T-helper 2 cell (primary cell): ENCODE measurements at regions not wholly inside any gene's neighbourhood (a gene's known extent, or its start where the extent isn't known, plus 50 kb on each side); places are given as distances from the start of the nearest gene placed in this dataset.

Experiments used
- DNase-seq, 5 experiments: peaks; one replicate each; pipeline versions ENCODE4 v3.0.0 to v3.0.0-alpha.2; 2012 to 2022

- DNase-seq: no peak
Measured at GRCh38 chr20:63086421-63087235, 79.9 kb upstream of the BHLHE23 start.

GRCh38 chr20:63085151-63085861 is 78.5 kb upstream of the BHLHE23 start:
- peak in 1 of 5 experiments; percentile 7 for DNase-seq

- DNase-seq: peak in 1 of 5 experiments; percentile 1
Measured at GRCh38 chr20:63084563-63084927, 77.8 kb upstream of the BHLHE23 start.

DNA sequence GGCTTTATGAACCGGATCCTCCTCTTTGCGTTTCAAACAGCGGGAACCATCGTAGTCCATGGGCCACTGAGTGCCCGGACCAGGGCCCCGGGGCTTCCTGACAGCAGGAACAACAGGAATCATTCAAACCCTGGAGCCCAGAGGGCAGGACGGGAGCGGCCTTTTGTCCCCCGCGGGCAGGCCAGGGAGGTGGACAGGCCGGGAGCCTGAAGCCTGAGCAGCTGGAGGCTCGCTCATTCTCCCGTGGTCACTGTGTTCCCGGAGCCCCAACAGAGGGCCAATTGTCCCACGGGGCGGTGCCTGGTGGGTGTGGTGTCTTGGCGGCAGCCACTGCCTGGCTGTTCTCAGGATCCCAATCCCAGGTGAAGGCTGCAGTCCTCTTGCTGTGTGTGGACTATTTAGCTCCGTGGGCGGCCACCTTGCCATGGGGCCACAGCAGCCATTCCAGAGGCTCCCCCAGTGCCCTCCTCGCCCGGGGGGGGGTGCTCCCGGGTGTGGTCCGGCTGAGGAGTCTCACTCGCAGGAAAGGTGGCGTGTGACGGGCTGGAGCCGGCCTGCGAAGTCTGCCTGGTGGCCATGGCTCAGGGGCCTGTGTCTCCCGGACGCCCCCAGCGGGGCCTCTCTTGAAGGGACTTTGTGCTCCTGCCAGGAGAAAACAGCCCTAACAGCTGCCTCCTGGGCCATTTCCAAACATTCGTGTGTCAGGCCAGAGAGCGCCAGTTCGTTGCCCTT is 77.2 kb upstream of the BHLHE23 start:
- no peak for DNase-seq

- DNase-seq: no peak
Measured at GRCh38 chr20:63082939-63083735, 76.4 kb upstream of the BHLHE23 start.

GRCh38 chr20:63082308-63082938 is 75.7 kb upstream of the BHLHE23 start:
- peak in 2 of 5 experiments; percentile 12 to 29 for DNase-seq

DNA sequence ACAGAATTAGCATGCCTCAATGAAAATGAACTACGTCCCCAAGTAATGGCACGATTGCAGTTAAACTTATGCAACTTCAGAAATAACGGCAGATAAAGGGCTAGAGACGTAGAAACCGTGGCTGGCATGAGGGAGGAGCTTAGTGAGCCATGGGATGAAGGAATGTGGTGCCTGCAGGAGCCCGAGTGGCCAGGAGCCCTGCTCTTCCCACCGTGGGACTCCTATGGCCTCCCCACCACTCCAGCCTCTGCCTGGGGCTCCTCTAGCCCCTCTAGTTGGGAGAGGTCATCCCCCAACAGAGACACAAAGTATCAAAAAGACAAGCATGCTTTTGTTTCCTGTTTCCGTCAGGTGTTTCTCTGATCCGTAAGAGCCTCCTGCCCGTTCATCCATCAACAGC is 75.1 kb upstream of the BHLHE23 start:
- no peak for DNase-seq

DNA sequence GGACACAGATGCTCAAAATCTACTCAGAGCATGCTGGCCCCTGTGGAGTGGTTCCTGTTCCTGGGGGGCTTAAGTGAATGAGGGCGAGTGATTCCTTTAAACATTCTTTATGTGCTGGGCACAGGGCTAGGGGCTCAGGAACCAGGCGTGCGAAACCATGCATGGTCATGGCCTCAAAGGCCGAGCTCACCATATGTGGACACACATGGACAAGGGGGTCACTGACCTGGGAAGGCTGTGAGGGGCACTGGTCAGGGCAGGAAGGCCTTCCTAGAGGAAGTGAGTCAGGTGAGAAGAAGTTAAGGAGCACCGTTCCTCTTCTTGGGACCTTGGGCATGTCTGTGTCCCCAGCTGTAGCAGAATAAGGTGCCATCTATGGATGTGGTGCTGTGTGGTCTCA is 74.6 kb upstream of the BHLHE23 start:
- no peak for DNase-seq

- no peak for DNase-seq
Measured at GRCh38 chr20:63080811-63081210, 74.0 kb upstream of the BHLHE23 start.

GRCh38 chr20:63080411-63080810 is 73.6 kb upstream of the BHLHE23 start:
- peak in 1 of 5 experiments; percentile 5 for DNase-seq

GRCh38 chr20:63079971-63080370 is 73.2 kb upstream of the BHLHE23 start:
- no peak for DNase-seq

GRCh38 chr20:63077705-63078104 is 70.9 kb upstream of the BHLHE23 start:
- no peak for DNase-seq

DNA sequence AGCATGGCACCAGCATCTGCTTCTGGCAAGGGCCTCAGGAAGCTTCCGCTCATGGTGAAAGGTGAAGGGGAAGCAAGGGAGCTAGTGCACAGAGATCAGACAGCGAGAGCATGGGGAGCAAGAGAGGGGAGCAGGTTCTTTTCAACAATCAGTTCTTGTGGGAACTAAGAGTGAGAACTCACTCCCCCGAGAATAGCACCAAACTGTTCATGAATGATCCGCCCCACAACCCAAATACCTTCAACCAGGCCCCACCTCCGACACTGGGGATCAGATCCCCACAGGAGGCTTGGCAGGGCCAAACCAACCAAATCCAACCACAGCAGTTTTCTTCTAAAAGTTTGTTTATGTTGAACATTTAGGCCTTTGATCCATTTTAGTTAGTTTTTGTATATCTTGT is 69.7 kb upstream of the BHLHE23 start:
- DNase-seq: no peak

DNA sequence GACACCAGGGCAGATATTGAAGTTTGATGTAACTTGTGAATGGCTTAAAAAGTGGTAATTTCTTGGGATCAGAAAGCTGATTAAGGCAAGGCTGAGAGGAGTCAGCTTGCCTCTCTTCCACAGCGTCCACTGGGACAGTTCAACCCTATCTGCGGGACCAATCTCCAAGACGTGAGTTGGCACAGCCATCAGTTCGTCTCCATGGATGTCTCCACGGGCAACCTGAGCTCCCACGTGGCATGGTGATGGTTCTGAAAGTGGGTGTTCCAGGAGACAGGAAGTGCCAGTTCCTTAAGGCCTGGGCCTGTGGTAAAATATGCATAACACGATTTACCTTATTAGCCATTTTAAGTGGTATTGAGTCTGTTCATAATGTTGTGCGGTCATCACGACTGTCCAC is 67.9 kb upstream of the BHLHE23 start:
- DNase-seq: no peak

DNA sequence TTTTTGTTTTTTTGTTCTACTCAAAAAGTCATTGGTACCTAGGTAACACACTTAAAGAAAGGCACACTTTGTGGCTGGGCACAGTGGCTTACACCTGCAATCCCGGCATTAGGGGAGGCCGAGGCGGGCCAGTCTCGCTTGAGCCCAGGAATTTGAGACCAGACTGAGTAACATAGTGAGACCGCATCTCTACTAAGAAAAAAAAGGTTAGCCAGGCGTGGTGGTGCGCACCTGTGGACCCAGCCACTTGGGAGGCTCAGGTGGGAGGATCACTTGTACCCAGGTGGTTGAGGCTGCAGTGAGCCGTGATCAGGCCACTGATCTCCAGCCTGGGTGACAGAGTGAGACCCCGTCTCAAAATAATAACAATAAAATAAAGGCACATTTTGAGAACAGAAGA is 67.4 kb upstream of the BHLHE23 start:
- peak in 1 of 5 experiments; percentile 2 for DNase-seq

GRCh38 chr20:63073738-63074065 is 66.9 kb upstream of the BHLHE23 start:
- DNase-seq: peak in 1 of 5 experiments; percentile 4

DNA sequence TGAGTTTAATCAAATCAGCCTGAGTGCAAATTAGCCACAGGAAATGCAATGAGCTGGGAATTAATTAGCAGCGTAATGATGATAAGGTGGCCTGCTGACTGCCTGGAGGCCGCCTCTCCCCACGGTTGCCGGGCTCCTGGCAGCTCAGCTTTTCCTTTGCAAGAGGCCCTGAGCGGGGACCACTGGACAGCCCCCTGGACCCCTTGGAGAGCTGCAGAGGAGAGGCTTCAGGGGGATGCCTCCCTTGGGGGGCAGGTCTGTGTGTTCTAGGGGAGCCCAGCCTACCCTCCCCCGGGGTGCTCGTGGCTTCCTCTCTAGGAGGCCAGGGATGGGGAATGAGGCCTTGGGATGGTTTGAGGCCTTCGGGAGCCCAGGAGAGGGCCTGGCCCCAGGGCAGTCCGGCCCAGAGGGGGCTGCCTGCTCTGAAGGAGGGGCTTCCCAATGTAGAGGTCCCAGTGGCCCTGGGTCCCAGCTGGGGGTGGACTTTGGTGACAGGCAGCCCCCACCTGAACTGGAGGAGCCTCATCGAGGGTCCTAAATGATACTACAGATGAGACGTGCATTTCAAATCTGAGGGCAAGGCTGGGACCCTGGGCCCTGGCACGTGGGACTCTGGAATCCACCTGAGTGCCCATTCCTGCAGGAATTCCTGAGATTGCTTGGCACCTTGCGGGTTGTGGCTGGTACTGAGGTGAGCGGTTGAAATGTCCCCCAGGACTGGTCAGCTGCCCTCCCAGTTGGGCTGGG is 66.4 kb upstream of the BHLHE23 start:
- DNase-seq: no peak

- DNase-seq: no peak
Measured at GRCh38 chr20:63072231-63072791, 65.5 kb upstream of the BHLHE23 start.

DNA sequence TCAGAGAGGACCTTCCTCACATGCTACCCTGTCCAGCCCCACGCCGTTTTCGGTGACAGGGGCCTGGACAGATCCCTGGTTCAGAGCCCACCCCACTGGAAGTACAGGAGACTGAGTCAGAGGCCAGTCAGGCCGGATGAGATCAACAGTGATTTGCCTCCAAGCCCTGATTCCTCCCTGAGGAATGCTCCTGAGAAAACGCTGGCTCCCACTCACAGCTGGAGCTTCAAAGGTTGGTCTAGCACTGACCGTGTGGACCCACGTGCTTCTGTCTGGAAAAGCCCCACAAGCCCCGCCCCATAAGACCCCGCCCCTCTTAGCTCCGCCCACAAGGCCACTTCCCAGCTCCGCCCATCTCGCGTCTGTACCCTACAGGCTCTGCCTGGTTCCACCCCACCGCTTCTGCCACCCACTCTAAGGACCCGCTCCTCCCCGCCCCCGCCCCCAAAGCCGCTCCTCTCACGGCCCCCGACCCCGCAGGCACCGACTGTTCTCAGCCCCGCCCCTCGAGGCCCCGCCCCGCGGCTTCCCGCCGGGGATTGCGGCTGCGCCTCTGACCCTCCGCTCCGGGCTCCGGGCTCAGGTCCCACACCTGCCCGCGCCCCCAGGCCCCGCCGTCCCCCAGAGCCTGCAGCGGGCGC is 64.9 kb upstream of the BHLHE23 start:
- DNase-seq: peak in 1 of 5 experiments; percentile 6

DNA sequence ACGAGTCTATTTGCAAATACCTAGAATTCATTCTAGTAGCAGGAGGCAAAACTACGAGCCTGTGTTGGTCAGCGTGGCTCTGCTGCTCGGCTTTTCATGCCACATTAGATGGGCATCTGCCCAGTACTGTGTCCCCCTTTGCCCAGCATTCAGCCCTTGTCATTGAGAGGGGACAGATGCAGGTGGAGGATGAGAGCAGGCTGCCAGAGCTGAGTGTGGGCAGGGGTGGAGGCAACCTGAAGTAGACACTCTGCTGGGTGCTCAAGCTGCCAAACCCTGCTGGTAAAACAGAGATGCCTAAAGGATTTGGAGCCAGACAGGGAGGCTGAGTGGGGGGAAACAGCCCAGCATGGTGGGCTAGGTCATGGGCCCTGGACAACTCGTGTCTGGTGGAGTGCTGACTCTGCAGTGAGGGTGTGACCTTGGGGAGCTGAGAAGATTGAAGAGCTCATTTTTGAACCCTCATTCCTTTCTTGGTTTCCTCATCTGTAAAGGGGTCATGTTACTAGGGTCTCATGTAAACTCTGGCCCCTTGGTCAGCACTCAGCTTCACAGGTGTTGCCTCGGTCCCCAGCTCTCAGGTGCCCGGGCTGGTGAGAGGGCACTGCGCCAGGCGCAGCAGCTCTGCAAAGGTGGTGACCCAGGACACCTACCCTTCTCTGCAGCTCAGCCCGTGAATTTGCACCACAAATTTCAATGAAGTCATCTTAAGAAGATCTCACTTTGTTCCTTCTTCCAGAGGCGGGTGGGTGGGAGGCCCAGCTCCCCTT is 64.2 kb upstream of the BHLHE23 start:
- no peak for DNase-seq
